Central memory CD4-positive, alpha-beta T cell (primary cell): ENCODE measurements at regions not wholly inside any gene's neighbourhood (a gene's known extent, or its start where the extent isn't known, plus 50 kb on each side); places are given as distances from the start of the nearest gene placed in this dataset.
"Not testable (repeated sequence)": the region's sequence is repeated elsewhere in the genome, so short reads cannot be mapped to it uniquely, and the experiment has no call there.

ENCODE experiments used
- DNase-seq: peaks from one replicate; pipeline ENCODE4 v3.0.0; 2022

DNA sequence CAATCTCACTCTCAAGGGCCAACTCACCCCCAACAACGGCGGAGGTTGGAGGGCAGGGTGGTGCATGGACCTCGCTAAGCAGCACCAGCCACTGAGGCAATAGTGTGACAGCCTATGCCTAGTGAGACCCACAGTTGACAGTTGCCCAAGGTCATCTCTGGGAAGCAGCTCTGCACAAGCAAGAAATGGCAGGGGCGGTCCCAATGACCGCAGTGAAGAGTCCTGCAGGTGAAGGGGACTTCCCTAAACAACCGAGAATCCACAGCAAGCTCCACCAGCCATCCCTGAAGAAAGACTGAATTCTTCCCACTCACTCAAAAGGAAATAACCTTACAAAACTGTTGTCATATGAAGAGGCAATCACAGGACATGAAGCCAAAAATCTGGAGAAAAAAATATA lies 313.4 kb upstream of the ID2 start:
- DNase-seq, result no peak

DNA sequence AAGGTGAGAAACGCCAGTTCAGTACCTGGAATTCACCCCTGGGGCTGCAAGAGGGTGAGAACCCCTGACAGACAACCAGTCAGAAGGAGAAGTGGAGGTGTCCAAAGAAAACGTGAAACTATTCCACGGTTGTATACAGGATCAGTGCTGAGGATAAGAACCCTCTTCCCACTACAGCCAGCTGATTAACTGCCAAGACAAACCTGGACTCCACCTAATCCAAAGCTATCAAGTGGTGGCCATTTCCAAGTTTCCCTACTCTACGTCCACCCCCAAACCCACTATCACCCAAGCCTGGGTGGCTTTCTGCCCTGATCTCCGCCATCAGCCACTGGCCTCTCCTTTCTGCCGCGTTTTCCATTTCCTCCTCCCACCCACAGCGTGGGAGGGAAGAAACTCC lies 312.3 kb upstream of the ID2 start:
- DNase-seq, result no peak

DNA sequence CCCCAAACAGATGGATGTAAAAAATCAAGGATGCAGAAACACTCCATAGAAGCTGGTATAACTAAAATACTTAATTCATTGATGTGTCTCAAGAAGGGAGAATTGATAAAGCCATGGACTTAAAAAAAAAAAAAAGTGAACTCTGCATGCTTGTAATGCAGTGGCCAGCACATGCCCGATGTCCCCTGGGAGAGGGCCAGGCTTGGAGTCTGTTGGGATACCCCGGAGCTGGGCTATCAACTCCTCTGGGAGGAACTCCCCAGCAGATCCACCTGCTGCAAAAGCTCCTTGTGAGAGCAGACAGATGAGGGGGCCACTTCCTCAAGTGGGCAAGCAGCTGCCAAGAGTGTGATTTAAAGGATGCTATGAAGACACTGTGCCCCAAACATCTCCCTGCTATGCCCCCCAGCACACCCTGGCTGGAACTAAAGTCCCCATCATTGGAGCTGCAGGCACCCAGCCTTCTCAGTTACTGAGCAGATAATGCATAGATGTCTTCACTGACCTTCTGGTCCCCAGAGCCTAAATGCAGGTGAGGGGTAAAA lies 311.5 kb upstream of the ID2 start:
- no peak for DNase-seq

DNA sequence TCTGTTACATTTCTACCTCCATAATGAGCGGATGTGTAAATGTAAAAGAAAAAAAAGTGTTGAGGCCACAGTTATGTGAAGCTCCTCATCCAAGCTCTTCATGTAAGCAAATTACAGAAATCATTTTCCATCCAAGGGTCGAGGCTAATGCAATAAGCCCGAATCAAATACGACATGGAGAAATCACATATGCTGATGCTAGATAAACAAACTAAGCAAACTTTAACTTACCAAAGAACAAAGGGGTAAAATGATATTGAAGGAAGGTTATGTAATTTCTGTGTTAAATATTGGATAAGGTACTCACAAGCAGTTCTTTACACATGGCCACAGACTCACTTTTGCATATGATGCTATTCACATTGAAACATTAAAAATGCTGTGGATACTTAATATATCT lies 310.2 kb upstream of the ID2 start:
- no peak for DNase-seq

DNA sequence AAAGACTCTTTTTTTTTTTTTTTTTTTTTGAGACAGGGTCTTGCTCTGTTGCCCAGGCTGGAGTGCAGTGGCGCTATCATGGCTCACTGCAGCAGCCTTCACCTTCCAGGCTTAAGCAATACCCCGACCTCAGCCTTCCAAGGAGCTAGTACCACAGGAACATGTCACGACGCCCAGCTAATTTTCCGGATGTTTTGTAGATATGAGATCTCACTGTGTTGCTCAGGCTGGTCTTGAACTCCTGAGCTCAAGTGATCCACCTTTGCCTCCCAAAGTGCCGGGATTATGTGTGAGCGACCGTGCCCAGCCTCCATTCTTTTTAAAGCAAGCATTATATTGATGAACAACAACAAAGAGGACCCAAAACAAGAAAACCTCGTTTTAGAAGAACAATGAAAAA lies 307.1 kb upstream of the ID2 start:
- DNase-seq, result no peak

DNA sequence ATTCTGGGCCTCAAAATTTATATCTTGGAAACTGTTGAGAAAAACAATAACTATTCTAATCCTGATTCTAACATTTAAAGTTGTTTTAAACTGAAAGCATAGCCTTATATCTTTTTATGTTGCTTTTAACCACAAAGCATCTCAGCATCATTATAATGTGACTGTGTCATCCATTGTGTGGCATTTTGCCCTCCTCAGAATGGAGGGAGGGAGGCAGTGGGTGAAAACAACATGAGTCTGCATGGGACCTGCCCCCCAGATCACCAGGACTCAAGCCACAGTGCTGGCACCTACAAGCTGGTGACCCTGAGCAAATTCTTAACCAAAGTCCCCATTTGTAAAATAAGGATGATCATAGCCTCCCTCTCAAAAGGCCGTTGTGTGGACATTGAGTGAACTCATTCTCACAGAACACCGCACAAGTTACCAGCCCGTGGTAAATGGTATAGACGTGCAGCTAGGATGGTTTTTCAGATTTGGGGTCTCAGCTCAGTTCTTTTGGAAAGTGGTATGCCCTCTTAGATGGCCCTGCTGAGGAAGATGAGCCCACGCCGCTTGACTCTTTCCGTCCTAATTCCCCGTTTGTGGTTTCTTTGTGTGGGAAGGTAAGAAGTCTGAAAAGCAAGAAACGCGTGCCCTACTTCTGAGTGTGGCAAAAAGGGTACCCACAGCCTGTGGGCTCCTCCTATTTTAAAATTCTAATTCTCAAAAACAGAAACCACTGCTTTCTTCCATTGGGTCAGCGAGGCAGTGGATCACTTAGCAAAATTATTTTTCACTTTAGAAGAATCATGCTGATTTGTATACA lies 305.0 kb upstream of the ID2 start:
- no peak for DNase-seq

DNA sequence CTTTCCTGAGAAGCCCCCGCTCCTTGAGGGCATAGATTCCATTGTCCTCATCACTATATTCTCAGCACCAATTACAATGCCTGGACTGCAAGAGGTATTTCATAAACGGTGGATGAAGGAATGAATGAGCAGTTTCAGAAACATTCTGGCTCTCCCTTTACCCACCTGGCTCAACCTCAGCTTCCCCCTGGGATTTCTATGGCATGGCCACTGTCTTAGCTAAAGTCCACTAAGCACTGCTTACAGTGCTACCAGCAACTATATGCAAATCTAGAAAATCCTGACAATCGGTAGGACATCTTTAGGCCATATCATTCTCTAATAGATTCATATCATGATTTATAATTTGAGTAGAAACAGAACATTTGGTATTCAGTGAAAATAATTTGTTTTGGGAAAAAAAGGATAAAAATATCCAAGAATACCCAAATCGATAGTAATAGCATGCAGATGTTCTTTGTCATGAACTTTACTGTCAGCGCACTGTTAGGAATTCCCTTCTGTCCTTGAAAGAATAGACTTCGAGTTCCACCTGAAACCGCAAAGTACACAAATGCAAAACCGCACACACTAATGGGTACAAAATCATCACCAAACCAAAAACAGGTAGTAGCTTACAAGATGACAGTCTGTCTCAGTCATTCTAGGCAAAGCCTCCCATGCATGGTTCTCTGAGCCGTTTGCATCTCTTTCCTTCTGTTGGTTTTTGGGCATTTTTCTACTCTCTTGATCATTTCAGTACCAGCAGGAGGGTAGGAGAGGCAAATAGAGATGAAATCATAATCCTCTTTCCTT lies 303.6 kb upstream of the ID2 start:
- no peak for DNase-seq

DNA sequence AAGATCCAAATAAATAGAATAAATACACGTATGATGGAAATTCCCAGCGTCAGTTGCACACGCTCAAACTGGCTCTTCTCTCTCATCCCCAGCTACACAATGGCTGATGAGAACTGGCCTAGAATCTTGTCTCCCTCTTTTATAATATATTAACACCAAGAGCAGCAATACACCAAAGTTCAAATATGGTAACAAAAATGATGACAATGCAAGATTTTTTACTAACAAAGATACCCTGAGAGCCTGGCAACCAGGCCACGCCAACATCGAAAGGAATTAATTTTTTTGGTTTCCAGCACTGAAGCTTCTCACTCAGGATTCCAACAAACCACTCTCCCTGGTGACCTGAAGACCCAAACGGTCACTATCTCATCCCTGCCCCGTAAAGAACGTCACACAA lies 302.7 kb upstream of the ID2 start:
- DNase-seq, result no peak

DNA sequence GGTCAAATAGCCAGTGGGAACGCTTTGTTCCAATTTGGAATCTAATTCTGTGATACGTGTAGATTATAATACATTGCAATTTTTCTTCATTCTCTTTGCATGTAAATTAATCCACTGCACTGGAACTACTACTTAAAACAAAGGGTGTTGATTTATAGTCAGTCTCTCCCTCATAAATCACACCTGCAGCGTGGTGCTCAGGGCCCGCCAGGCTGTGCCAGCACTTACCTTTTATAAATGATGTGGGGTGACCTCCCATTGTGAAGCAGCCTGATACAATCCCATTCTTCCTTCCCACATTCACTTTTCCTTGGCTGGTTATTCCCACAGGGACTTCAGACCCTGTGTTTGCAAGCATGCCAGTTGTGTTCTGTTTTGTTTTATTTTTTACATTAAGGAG lies 302.3 kb upstream of the ID2 start:
- DNase-seq, result no peak

DNA sequence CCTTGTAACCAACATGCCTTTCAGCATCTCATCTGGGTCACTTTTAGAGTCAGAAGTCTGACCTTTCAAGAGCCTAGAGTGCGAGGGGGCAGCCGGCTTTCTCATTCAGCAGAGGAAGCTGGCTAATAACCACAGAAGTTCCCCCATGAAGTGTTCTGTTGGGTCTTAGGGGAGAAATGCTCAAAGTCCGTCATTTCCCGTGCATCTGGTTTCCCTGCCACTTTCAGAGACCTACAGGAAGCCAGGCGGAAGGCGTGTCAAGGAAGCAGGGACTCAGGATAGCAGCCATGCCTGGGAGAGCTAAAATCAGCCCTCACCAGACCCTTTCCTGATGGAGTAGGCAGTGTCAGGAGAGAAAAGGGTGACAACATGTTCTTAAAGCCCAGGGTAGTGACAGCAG lies 301.8 kb upstream of the ID2 start:
- no peak for DNase-seq

DNA sequence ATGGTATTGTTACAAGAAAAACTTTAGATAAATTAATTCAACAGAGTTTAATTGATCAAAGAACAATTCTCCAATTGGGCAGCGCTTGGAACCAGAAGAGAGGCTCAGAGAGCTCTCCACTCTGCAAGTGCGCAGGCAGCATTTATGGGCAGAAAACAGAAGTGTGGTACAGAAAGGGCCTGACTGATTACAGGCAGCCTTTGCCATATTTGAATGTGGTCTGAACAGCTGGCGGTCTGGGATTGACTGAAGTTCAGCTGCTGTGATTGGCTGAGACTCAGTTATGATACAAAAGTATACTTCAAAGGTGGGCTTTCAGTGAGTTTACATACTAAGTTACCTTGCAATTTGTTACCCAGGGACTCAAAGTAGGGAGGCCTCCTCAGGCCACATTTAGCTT lies 301.3 kb upstream of the ID2 start:
- no peak for DNase-seq

DNA sequence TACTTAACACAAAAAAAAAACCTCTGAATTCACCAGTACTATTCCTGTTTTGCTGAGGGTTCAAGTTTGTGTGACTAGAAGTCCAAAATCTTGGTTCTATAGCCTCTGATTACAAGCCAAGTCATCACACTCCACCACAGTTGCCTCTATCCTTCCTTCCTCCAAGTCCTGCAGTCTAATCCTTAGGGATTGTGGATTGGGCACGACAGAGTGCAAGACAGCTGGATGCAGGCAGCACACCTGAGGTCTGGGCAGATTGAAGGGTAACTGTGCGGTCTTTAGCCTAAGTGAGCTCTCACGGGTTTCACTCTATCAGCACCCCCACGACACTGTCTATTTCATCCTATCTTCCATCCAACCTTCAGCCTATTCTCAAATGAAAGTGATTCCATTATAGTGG lies 299.4 kb upstream of the ID2 start:
- no peak for DNase-seq

DNA sequence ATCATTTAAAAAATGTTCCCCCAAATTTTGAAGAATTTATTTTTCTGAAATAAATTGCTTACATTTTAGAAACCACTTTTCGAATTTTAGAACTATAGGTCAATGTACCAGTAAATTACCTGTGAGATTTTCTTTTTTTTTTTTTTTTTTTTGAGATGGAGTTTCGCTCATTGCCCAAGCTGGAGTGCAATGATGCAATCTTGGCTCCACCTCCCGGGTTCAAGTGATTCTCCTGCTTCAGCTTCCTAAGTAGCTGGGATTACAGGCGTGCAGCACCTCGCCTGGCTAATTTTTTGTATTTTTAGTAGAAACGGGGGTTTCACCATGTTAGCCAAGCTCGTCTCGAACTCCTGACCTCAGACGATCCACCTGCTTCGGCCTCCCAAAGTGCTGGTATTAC lies 295.1 kb upstream of the ID2 start:
- not testable (repeated sequence) for DNase-seq

DNA sequence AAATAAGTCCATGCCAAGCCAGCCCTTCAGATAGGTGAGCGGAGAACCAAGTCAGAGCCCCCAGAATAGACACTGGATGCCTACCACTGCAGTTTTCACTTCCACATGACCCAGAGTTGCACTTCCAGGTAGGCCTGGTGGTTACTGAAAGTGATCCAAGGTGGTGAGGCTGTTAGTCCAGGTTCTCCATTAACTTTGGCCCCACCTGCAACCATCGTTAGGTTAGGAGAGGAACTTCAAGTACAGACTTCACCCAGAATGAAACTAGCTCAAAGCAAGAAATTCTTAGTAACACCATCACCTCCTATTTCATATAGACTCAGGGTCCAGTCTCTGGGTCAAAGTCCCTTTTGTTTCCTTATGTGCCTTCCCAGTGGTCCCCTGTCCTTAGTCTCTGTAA lies 293.1 kb upstream of the ID2 start:
- DNase-seq, result no peak

DNA sequence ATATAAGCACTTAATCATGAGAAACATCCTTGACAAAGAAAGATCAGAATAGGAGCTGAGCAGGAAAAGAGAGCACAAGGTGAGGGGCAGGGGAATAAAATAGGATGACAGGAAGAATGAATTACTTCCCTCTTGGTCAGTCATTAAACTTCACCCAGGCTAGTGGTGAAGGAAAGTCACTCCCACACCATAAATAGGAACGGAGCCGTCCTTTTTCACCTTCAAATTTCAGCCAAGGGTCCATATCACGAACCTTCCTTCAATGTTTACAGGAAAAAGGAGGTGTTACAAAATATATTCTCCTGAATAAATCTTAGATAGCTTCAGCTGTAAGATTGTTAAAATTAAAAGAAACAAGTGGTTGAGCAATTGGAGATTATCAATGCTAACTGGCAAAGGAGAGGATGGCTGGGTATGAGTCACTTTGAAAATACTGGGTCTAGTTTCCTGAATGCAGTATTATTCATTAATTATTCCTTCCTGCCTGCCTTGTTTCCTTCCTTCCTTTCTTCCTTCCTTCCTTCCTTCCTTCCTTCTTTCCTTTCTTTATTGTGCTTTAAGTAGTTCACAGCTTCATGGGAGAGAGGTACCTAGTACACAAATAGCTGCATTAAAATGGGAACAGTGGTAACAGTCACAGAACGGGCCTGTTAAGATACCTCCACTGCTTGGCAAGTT lies 292.3 kb upstream of the ID2 start:
- no peak for DNase-seq

DNA sequence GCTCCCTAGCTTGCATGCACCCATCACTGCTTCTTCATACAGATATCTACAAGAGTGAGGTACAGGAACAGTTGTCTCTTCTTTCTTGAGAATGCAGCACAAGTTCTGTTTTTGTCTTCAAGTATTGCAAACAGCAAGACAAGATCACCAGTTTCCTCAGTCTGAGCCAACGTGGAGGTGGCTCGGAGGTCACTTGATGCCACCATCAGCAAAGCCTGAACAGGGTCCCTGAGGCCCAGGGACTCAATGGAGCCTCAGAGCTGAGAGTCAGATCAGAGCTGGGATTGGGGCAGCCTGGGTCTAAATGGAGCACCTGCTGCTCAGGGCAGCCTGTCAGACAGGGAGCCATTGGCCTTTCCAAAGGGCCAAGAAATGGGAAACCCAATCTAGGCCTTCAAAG lies 290.7 kb upstream of the ID2 start:
- DNase-seq, result no peak

DNA sequence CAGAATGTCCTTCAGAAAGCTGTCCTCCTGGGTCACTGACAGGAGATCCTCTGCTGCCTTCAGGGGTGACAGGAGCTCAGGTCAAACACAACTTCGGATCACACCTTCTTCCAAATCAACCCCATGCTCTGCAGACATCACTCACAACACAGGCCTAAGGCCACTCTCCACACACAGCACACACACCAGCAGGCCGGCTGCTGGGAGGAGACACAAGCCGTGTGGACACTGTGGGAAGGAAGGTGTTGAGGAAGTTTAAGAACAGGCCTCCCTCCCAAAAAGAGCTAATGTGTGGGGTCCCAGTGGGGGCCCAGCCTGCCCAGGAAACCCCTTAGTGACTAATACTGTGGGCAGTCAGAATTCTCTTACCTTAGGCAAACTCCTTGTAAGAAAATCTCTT lies 290.3 kb upstream of the ID2 start:
- DNase-seq, result no peak

DNA sequence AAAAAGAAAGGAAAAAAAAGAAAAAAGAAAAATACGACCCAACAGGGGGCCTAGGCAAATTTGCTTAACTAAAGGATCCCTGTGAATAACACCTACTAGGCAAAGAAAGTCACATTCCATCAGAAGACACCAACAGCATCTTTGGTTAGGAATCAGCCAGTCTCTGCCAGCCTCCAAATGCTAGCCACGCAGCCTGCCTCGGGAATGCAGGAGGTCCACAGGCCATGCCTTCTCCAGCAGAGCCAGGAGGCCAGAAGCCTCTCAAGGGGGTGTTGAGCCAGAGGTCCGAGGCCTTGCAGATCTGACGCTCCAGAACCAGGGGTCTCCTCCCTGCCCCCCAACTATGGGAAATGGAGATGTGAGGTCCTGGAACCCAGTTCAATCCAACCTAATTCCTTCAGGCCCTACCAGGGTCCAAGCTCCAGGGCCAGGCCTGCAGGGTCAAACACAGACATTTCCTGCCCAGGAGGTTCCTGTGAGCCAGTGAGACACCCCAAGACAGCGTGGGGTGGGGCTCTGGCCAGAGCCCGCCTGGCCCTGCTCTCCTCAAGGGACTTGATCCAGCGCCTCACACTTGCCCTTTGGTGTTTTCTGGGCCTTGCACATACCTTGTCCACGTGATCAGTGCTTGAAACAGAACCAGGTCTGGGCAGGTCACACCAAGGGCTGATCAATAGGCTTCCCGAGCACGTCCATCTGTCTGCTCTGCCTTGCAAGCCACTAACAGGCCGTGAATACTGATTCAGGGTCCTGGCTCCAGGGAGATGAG lies 289.6 kb upstream of the ID2 start:
- DNase-seq, result no peak

DNA sequence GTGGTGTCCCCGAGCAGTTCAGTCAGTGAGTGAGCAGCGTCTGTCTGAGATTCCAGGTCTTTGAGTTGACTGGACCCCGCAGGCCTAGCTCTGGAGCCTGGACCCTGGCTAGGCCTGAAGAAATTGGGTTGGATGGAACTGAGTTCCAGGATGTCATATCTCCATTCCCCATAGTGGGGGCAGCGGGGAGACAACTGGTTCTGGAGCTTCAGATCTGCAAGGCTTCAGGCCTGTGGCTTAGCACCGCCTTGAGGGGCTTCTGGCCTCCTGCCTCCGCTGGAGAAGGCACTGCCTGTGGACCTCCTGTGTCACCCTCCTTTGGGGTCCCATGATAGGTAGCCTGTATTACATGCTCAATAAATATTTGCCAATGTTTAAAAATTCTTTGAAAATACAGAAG lies 288.4 kb upstream of the ID2 start:
- DNase-seq, result no peak

DNA sequence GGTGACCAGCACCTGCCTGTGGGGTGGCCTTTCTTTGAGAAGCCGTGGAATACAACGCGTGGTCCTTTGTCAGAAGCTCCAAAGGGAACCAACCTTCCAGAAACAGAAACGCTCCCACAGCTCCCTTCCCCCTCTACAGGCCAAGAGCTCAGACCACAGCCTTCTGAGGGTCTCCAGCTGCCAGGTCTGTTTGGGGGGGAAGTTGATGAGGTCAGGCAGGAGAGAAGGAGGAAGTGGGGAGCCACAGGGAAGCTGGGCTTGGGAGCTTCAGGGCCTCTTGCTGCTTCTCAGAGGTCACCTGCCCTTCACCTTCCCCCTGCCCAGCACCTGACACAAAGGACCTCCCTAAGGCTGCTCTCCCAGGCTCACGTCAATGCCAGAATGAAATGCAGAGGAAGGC lies 287.7 kb upstream of the ID2 start:
- DNase-seq, result no peak

DNA sequence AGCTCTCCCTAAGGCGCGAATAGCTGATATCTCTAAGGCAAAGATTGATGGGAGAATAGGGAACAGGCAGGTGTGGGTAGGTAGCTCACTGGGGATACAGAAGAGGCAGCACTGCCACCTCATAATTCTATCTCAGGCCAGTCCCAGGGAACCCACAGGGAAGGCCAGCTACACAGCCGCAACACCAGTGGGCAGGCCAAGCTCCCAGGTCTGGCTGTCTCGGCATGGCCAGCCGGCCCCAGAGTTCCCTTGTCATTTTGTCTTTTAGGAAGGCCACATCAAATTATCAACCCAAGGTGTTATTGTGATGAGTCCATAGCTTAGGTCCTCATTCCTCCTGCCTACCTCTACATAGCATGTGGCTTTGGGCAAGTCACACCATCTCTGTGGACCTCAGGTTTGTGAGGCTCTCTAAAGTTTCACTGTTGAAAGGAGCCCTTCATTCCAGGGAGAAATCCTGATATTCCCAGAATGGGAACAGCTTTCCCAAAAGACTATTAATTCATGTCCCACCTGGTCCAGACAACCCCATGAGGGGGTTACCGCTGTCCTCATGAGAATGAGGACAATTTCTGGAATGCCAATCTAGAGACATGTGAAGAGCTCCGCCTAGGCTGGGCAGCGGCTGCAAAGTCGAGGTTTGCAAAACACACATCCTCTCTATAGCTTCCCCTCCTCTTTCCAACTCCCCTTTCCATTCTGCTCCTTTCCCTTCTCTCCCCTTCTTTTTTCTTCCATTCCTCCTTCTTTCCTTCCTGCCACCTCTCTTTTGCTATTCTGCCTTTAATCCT lies 287.1 kb upstream of the ID2 start:
- no peak for DNase-seq

DNA sequence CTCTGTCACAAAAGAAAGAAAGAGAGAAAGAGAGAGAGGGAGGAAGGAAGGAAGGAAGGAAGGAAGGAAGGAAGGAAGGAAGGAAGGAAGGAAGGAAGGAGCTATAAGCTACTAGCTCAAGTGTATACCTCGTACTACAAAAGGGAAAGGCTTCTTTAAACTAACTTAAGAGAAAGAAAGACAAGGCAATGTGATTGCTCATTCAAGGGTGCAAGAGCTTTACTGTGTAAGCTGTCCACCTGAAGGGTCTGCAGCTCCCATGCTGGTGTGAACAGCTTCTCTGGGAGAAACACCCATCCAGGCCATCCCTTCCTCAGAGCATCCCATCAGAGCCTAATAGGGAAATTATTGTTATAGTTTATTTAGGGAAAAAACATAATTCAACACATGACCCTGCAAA lies 286.1 kb upstream of the ID2 start:
- no peak for DNase-seq
